Activated naive CD8-positive, alpha-beta T cell treated with anti-CD3 and anti-CD28 coated beads for 36 hours (primary cell): ENCODE measurements at regions not wholly inside any gene's neighbourhood (a gene's known extent, or its start where the extent isn't known, plus 50 kb on each side); places are given as distances from the start of the nearest gene placed in this dataset.
A peak's percentile ranks its signal among the peaks of the same experiment; 100 is the strongest.
"Not testable (repeated sequence)": the region's sequence is repeated elsewhere in the genome, so short reads cannot be mapped to it uniquely, and the experiment has no call there.

Source experiments
- DNase-seq: peaks from one replicate; pipeline ENCODE4 v3.0.0; 2021
- H3K27ac Mint-ChIP-seq: one replicate; pipeline ENCODE4 v1.8.0; 2022; ENCODE audit warnings: mild to moderate bottlenecking, moderate library complexity, mixed read lengths
- H3K27me3 Mint-ChIP-seq: one replicate; pipeline ENCODE4 v1.8.0; 2022; ENCODE audit warnings: mild to moderate bottlenecking, mixed read lengths
- H3K36me3 Mint-ChIP-seq: one replicate; pipeline ENCODE4 v1.8.0; 2021; ENCODE audit warnings: mild to moderate bottlenecking, mixed read lengths
- H3K4me1 Mint-ChIP-seq: one replicate; pipeline ENCODE4 v1.8.0; 2021; ENCODE audit warnings: mixed read lengths
- H3K4me3 Mint-ChIP-seq: one replicate; pipeline ENCODE4 v1.8.0; 2022; ENCODE audit warnings: mild to moderate bottlenecking, moderate library complexity, mixed read lengths
- H3K9me3 Mint-ChIP-seq: one replicate; pipeline ENCODE4 v1.8.0; 2022; ENCODE audit warnings: mixed read lengths

DNA sequence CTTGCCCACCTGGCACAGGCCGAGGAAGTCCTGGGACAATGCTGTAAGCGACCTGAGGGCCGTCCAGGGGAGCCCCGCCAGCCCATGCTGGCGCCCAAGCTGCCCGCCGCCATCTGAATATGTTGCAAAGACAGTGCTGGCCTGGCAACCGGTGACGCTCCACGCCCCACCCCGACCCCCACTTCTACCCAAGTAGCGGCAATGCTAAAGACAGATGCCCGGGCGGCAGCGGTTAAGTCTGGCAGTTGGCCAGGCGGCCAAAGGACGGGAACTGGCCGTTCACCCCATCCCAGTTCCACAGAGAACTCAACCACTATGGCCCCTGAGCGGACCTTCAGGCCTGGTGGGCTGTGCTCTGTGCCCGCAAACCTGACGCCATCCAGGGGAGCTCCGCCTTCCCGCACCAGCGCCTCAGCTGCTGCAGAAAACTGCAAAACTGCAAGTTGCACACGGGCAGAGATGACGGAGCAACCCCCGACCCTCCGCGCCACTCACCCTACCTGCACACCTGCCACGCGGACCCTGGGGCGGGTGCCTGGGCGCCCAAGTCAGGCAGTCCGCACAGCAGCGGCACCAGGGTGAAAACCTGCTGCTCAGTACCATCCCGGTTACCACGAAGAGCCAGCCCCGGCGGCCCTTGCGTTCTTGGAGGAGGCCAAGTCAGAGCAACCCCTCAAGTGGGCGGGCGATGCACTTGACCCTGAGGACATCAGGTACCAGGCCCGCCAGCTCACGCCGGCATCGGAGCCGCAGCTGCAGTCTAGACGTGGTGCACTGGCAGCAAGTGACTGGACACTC lies 667.6 kb downstream of the SPATA31A6 start:
- H3K4me3 Mint-ChIP-seq: not testable (repeated sequence)

GRCh38 chr9:42851701-42852100 lies 668.2 kb downstream of the SPATA31A6 start:
- not testable (repeated sequence) for H3K27ac Mint-ChIP-seq, H3K27me3 Mint-ChIP-seq, H3K4me1 Mint-ChIP-seq, DNase-seq, H3K36me3 Mint-ChIP-seq, H3K9me3 Mint-ChIP-seq, H3K4me3 Mint-ChIP-seq

More for the DNA sequence above, 667.6 kb downstream of the SPATA31A6 start:
- H3K27ac Mint-ChIP-seq, H3K27me3 Mint-ChIP-seq, DNase-seq, H3K9me3 Mint-ChIP-seq, H3K4me1 Mint-ChIP-seq, H3K36me3 Mint-ChIP-seq: not testable (repeated sequence)

DNA sequence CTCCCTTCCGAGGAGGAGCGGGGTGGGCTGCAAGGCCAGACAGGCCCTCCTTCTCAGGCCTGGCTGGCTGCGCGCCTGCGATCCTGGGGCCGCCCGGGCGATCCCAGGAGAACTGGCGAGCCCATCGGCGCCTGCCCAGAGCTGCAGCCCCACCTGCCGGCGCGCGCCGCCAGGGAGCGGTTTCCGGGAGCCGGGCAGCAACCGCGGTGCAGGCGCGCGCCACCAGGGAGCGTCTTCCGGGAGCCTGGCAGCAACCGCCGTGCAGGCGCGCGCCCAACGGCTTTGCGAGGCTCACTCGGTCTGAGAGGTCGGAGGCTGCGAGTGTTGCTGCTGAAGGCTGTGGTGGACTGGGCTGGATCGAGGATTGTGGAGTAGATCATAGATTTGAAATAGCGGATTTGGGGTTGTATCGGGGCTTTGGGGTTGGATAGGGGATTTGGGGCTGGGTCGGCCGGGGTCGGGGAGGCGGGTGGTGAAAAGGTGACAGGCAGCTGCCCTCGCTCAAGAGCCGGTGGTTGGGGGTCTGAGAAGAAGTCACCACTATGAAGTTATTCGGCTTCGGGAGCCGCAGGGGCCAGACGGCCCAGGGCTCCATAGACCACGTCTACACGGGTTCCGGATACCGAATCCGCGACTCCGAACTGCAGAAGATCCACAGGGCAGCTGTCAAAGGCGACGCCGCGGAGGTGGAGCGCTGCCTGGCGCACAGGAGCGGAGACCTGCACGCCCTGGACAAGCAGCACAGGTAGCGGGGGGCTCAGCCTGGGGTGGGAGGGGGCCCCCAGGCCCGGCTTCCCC lies 668.9 kb downstream of the SPATA31A6 start:
- H3K36me3 Mint-ChIP-seq, H3K4me3 Mint-ChIP-seq, H3K9me3 Mint-ChIP-seq, H3K4me1 Mint-ChIP-seq, H3K27me3 Mint-ChIP-seq, H3K27ac Mint-ChIP-seq: not testable (repeated sequence)
- DNase-seq: peak; percentile 18

GRCh38 chr9:42860133-42860532 lies 676.7 kb downstream of the SPATA31A6 start:
- H3K4me3 Mint-ChIP-seq, H3K27me3 Mint-ChIP-seq, DNase-seq: not testable (repeated sequence)

DNA sequence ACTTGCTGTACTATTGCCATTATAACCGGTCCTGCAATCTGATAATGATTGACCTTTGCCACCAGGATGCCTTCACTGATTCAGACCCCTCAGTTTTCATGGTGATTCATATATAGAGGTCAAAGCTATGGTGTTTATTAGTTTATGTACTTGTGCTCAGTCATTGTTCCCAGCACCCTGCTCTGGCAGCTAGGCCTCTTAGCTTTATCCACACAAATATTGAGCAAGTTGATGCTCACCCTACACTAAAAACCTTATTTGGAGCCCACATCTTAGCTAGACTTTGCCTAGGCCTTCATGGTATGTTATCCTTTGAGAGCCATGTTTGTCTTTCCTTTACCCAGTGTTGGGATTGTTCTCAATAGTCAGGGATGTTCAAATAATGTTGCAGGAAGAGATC lies 679.0 kb downstream of the SPATA31A6 start:
- DNase-seq, H3K9me3 Mint-ChIP-seq, H3K27me3 Mint-ChIP-seq, H3K4me1 Mint-ChIP-seq, H3K27ac Mint-ChIP-seq, H3K4me3 Mint-ChIP-seq, H3K36me3 Mint-ChIP-seq: not testable (repeated sequence)

More at GRCh38 chr9:42860133-42860532, 676.7 kb downstream of the SPATA31A6 start:
- H3K36me3 Mint-ChIP-seq, H3K4me1 Mint-ChIP-seq, H3K9me3 Mint-ChIP-seq, H3K27ac Mint-ChIP-seq: not testable (repeated sequence)
